ENCODE measurements at regions not wholly inside any gene's neighbourhood (a gene's known extent, or its start where the extent isn't known, plus 50 kb on each side); places are given as distances from the start of the nearest gene placed in this dataset.

DNA sequence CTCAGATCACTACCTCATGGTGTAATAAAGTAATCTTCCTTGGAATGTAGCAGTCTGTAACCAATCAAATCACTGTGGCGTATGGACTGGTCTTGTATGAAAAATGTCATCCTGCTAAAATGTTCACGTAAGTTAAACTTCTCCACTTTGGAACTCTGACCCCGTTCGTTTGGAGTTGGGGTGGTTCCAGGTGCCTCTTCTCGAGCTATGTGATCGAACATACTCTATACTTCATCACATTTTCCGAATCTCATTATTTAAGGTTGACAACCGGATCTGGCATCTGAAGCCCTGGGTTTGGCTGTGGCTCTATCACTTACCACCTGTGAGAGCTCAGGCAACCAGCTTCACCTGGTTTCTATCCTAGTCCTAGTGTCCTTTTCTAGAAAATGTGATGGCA lies 148.0 kb upstream of the MYCN start:
- WGBS (ENCODE audit: missing lambda C conversion rate): 32% methylated on average over 8 of the region's 8 CpGs
- POLR2A ChIA-PET: no interaction called here

DNA sequence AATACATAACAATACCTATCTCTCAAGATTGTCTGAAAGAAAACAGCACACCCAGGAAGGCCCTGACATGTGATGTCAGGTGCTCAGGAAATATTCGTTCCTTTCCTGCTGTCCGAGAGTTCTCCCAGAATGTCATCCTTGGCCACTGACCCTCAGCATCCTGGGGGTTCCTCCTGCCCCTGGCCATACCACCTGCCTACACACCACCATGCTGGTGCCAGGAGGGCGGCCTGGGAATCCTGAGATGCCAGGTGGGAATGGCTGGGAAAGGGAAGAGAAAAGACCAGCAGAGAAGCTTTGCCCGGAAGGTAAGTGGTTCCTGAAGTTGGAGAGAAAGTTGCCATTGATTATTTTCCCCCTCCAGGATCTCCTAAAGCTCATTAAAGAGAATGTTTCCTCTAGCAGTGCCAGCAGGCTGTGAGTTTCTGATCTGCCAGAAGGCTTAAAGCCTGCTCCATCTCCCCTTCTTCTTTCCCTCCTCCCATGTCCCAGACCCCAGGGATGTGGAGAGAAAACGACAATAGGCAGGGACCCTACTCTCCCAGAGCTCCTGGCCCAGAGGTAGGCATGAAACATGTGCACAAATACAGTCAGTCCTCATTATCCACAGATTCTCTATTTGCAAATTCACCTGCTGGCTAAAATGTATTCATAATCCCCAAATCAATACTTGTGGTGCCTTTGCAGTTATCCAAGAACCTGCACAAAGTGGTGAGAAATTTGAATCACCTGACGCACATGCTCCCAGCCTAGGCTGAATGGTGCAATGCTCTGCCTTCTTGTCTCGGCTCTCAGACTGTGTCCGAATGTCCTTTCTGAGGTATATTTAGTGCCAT lies 147.1 kb upstream of the MYCN start:
- ATAC-seq (no peak), DNase-seq (ENCODE audit: low read depth in 1 of 2, low spot score in 1 of 2) (no peak), FAIRE-seq (no peak)
- no peaks in the 10 kb centered on the region for H3K4me1 ChIP-seq
- no peaks in the 10 kb centered on the region for H3K9me3 ChIP-seq
- ChIA-PET POLR2A (no interaction called here), CTCF (interaction anchor here (0.9 kb wide), 1 partner anchor 38 kb away, joined by 3 read pairs; no protein-coding TSS in a partner anchor)
- no peak overlapping the region for H3K27ac ChIP-seq
- TF ChIP-seq CEBPB (IDR thresholded peaks at IDR 0.05) (no peak), RFX5 (IDR thresholded peaks at IDR 0.05) (no peak), RNF2 (IDR thresholded peaks at IDR 0.05; ENCODE audit: borderline replicate concordance, low read depth) (no peak), HEYL (CRISPR knock-in tag; IDR thresholded peaks at IDR 0.05) (no peak), MAFK (IDR thresholded peaks at IDR 0.05; ENCODE audit: partially characterized antibody) (no peak), MYC (IDR thresholded peaks at IDR 0.05; ENCODE audit: borderline replicate concordance, low read length) (no peak), CHD4 (IDR thresholded peaks at IDR 0.05; ENCODE audit: borderline replicate concordance) (no peak), HOXB13 (CRISPR knock-in tag; IDR thresholded peaks at IDR 0.05; ENCODE audit: low read depth) (no peak), POLR2AphosphoS2 (conservative IDR thresholded peaks at IDR 0.05; ENCODE audit: low read length) (no peak), SREBF2 (IDR thresholded peaks at IDR 0.05) (no peak), FOSB (CRISPR knock-in tag; IDR thresholded peaks at IDR 0.05) (no peak)
- TF ChIP-seq, protein P1, sequence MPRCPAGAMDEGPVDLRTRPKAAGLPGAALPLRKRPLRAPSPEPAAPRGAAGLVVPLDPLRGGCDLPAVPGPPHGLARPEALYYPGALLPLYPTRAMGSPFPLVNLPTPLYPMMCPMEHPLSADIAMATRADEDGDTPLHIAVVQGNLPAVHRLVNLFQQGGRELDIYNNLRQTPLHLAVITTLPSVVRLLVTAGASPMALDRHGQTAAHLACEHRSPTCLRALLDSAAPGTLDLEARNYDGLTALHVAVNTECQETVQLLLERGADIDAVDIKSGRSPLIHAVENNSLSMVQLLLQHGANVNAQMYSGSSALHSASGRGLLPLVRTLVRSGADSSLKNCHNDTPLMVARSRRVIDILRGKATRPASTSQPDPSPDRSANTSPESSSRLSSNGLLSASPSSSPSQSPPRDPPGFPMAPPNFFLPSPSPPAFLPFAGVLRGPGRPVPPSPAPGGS (IDR thresholded peaks at IDR 0.05): no peak
- TF ChIP-seq, protein P2, sequence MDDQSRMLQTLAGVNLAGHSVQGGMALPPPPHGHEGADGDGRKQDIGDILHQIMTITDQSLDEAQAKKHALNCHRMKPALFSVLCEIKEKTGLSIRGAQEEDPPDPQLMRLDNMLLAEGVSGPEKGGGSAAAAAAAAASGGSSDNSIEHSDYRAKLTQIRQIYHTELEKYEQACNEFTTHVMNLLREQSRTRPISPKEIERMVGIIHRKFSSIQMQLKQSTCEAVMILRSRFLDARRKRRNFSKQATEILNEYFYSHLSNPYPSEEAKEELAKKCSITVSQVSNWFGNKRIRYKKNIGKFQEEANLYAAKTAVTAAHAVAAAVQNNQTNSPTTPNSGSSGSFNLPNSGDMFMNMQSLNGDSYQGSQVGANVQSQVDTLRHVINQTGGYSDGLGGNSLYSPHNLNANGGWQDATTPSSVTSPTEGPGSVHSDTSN (IDR thresholded peaks at IDR 0.05): no peak
- TF ChIP-seq, protein P3, sequence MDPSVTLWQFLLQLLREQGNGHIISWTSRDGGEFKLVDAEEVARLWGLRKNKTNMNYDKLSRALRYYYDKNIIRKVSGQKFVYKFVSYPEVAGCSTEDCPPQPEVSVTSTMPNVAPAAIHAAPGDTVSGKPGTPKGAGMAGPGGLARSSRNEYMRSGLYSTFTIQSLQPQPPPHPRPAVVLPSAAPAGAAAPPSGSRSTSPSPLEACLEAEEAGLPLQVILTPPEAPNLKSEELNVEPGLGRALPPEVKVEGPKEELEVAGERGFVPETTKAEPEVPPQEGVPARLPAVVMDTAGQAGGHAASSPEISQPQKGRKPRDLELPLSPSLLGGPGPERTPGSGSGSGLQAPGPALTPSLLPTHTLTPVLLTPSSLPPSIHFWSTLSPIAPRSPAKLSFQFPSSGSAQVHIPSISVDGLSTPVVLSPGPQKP (IDR thresholded peaks at IDR 0.05; ENCODE audit: low read depth, low read length): no peak
- TF ChIP-seq, protein P4, sequence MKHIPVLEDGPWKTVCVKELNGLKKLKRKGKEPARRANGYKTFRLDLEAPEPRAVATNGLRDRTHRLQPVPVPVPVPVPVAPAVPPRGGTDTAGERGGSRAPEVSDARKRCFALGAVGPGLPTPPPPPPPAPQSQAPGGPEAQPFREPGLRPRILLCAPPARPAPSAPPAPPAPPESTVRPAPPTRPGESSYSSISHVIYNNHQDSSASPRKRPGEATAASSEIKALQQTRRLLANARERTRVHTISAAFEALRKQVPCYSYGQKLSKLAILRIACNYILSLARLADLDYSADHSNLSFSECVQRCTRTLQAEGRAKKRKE (CRISPR knock-in tag; IDR thresholded peaks at IDR 0.05; ENCODE audit: low read depth): no peak
- WGBS (ENCODE audit: missing lambda C conversion rate): 38% methylated on average over 8 of the region's 8 CpGs
- H3K4me3 ChIP-seq: no peak overlapping the region
- H3K4me2 ChIP-seq: no peak overlapping the region

More for the DNA sequence above, 148.0 kb upstream of the MYCN start:
- no peak overlapping the region for H3K4me3 ChIP-seq
- H3K27ac ChIP-seq: no peak overlapping the region
- FAIRE-seq (no peak), ATAC-seq (no peak), DNase-seq (ENCODE audit: low read depth in 1 of 2, low spot score in 1 of 2) (no peak)
- no peaks in the 10 kb centered on the region for H3K9me3 ChIP-seq
- CTCF ChIA-PET: interaction anchor here (1.0 kb wide), 1 partner anchor 43 kb away, joined by 3 read pairs; no protein-coding TSS in a partner anchor
- no peak for TF ChIP-seq FOXS1 (CRISPR knock-in tag; IDR thresholded peaks at IDR 0.05)
- TF ChIP-seq ESRRA (IDR thresholded peaks at IDR 0.05; ENCODE audit: borderline replicate concordance, low read length): no peak
- no peak for TF ChIP-seq HOXB5 (CRISPR knock-in tag; IDR thresholded peaks at IDR 0.05)
- TF ChIP-seq EP300 (IDR thresholded peaks at IDR 0.05): no peak
- no peak for TF ChIP-seq BHLHE40 (IDR thresholded peaks at IDR 0.05; ENCODE audit: low read depth, low read length)
- TF ChIP-seq KDM1A (IDR thresholded peaks at IDR 0.05; ENCODE audit: low read depth): no peak
- TF ChIP-seq NFE2L2 (conservative IDR thresholded peaks at IDR 0.05; ENCODE audit: low read length): no peak
- no peak for TF ChIP-seq NR3C1 (IDR thresholded peaks at IDR 0.05)
- TF ChIP-seq POLR2AphosphoS2 (conservative IDR thresholded peaks at IDR 0.05; ENCODE audit: low read length): no peak
- TF ChIP-seq RARB (CRISPR knock-in tag; IDR thresholded peaks at IDR 0.05): no peak
- TF ChIP-seq, protein P5, sequence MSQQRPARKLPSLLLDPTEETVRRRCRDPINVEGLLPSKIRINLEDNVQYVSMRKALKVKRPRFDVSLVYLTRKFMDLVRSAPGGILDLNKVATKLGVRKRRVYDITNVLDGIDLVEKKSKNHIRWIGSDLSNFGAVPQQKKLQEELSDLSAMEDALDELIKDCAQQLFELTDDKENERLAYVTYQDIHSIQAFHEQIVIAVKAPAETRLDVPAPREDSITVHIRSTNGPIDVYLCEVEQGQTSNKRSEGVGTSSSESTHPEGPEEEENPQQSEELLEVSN (IDR thresholded peaks at IDR 0.05; ENCODE audit: borderline replicate concordance, low read depth): no peak
- TF ChIP-seq EHF (CRISPR knock-in tag; IDR thresholded peaks at IDR 0.05): no peak
- TF ChIP-seq CBX2 (IDR thresholded peaks at IDR 0.05; ENCODE audit: borderline replicate concordance, low read depth): no peak
- TF ChIP-seq RFX5 (IDR thresholded peaks at IDR 0.05): no peak
- TF ChIP-seq, protein P6, sequence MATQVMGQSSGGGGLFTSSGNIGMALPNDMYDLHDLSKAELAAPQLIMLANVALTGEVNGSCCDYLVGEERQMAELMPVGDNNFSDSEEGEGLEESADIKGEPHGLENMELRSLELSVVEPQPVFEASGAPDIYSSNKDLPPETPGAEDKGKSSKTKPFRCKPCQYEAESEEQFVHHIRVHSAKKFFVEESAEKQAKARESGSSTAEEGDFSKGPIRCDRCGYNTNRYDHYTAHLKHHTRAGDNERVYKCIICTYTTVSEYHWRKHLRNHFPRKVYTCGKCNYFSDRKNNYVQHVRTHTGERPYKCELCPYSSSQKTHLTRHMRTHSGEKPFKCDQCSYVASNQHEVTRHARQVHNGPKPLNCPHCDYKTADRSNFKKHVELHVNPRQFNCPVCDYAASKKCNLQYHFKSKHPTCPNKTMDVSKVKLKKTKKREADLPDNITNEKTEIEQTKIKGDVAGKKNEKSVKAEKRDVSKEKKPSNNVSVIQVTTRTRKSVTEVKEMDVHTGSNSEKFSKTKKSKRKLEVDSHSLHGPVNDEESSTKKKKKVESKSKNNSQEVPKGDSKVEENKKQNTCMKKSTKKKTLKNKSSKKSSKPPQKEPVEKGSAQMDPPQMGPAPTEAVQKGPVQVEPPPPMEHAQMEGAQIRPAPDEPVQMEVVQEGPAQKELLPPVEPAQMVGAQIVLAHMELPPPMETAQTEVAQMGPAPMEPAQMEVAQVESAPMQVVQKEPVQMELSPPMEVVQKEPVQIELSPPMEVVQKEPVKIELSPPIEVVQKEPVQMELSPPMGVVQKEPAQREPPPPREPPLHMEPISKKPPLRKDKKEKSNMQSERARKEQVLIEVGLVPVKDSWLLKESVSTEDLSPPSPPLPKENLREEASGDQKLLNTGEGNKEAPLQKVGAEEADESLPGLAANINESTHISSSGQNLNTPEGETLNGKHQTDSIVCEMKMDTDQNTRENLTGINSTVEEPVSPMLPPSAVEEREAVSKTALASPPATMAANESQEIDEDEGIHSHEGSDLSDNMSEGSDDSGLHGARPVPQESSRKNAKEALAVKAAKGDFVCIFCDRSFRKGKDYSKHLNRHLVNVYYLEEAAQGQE (IDR thresholded peaks at IDR 0.05): no peak
- no peak overlapping the region for H3K4me2 ChIP-seq
- H3K4me1 ChIP-seq: no peaks in the 10 kb centered on the region

Data from A549 (cell line).